GM23338 (cell line): ENCODE measurements at regions not wholly inside any gene's neighbourhood (a gene's known extent, or its start where the extent isn't known, plus 50 kb on each side); places are given as distances from the start of the nearest gene placed in this dataset.

ENCODE experiments used
- ATAC-seq: fragments of 200-7000 bp; cut with Tn5 transposase; 3 replicates; pipeline ENCODE4 v1.9.1; 2020
- DNase-seq: peaks from one replicate; pipeline ENCODE4 v3.0.0-alpha.2; 2015; ENCODE audit warnings: low spot score
- H2AFZ ChIP-seq: fragments of 200-600 bp; sonication (generic); 2 replicates; pipeline ENCODE4 v1.8.0; 2016; ENCODE audit warnings: antibody characterized with exemption, mild to moderate bottlenecking, moderate library complexity
- H3F3A ChIP-seq: fragments of 200-600 bp; sonication (generic); replicated peaks from 2 replicates; pipeline ENCODE4 v1.8.0; 2017; ENCODE audit warnings: antibody characterized with exemption, mixed run types, low read depth
- H3K27ac ChIP-seq: fragments of 200-600 bp; sonication (generic); 2 replicates; pipeline ENCODE4 v1.6.1; 2016; ENCODE audit warnings: low read depth
- H3K27me3 ChIP-seq: fragments of 200-600 bp; sonication (generic); 2 replicates; pipeline ENCODE4 v1.8.0; 2016; ENCODE audit warnings: mild to moderate bottlenecking, mixed run types, moderate library complexity; ENCODE audit not compliant: insufficient read depth
- H3K36me3 ChIP-seq: fragments of 200-600 bp; sonication (generic); 2 replicates; pipeline ENCODE4 v1.8.0; 2016; ENCODE audit warnings: mild to moderate bottlenecking; ENCODE audit not compliant: insufficient read depth
- H3K4me1 ChIP-seq: fragments of 200-600 bp; sonication (generic); 2 replicates; pipeline ENCODE4 v1.8.0; 2016; ENCODE audit warnings: mild to moderate bottlenecking, moderate library complexity; ENCODE audit not compliant: insufficient read depth
- H3K4me2 ChIP-seq: fragments of 200-600 bp; sonication (generic); 2 replicates; pipeline ENCODE4 v1.7.1; 2017; ENCODE audit warnings: mixed run types
- H3K4me3 ChIP-seq: fragments of 200-600 bp; sonication (generic); 2 replicates; pipeline ENCODE4 v1.6.1; 2016; ENCODE audit warnings: mixed run types
- H3K79me2 ChIP-seq: fragments of 200-600 bp; sonication (generic); replicated peaks from 2 replicates; pipeline ENCODE4 v1.8.0; 2017; ENCODE audit warnings: mild to moderate bottlenecking; ENCODE audit not compliant: insufficient read depth
- H3K9me2 ChIP-seq: fragments of 200-600 bp; sonication (generic); 2 replicates; pipeline ENCODE4 v1.8.0; 2017; ENCODE audit not compliant: insufficient read depth
- H4K20me1 ChIP-seq: fragments of 200-600 bp; sonication (generic); replicated peaks from 2 replicates; pipeline ENCODE4 v1.8.0; 2017; ENCODE audit warnings: mild to moderate bottlenecking; ENCODE audit not compliant: insufficient read depth
- H3K27ac Mint-ChIP-seq: 2 replicates; pipeline ENCODE4 v1.8.0; 2020; ENCODE audit warnings: inconsistent platforms, mild to moderate bottlenecking, moderate library complexity, mixed read lengths
- H3K27me3 Mint-ChIP-seq: 3 replicates; pipeline ENCODE4 v1.8.0; 2022; ENCODE audit warnings: low read depth, mild to moderate bottlenecking, moderate library complexity, mixed read lengths, inconsistent platforms; ENCODE audit not compliant: insufficient read depth, poor library complexity
- H3K36me3 Mint-ChIP-seq: 3 replicates; pipeline ENCODE4 v1.8.0; 2021; ENCODE audit warnings: low read depth, mild to moderate bottlenecking, inconsistent platforms, moderate library complexity, mixed read lengths
- H3K4me1 Mint-ChIP-seq: 3 replicates; pipeline ENCODE4 v1.8.0; 2020; ENCODE audit warnings: mild to moderate bottlenecking, inconsistent platforms, mixed read lengths
- H3K4me3 Mint-ChIP-seq: 3 replicates; pipeline ENCODE4 v1.8.0; 2021; ENCODE audit warnings: moderate library complexity, mild to moderate bottlenecking, inconsistent platforms, mixed read lengths
- H3K9me3 Mint-ChIP-seq: 3 replicates; pipeline ENCODE4 v1.8.0; 2020; ENCODE audit warnings: moderate library complexity, mild to moderate bottlenecking, inconsistent platforms, mixed read lengths
- POLR2AphosphoS5 ChIP-seq: IDR thresholded peaks from 2 replicates; pipeline ENCODE4 v1.6.1; 2016; ENCODE audit warnings: antibody characterized with exemption, low read depth
- TF ChIP-seq, protein P1 (sequence below): fragments of 250-450 bp; sonication (Bioruptor Pico); IDR thresholded peaks from 2 replicates; pipeline ENCODE4 v1.5.0; 2020; ENCODE audit warnings: mild to moderate bottlenecking, moderate library complexity
- TF ChIP-seq, protein P2 (sequence below), 2 experiments: fragments of 200-600 bp in 1 of 2; sonication (generic) in 1 of 2; conservative IDR thresholded peaks; 2 replicates each; pipeline versions ENCODE4 v1.5.1 to v1.6.1; 2016 to 2017; ENCODE audit warnings: antibody characterized with exemption in 2 of 2, low read depth in 2 of 2, mild to moderate bottlenecking in 2 of 2, moderate library complexity in 1 of 2

DNA sequence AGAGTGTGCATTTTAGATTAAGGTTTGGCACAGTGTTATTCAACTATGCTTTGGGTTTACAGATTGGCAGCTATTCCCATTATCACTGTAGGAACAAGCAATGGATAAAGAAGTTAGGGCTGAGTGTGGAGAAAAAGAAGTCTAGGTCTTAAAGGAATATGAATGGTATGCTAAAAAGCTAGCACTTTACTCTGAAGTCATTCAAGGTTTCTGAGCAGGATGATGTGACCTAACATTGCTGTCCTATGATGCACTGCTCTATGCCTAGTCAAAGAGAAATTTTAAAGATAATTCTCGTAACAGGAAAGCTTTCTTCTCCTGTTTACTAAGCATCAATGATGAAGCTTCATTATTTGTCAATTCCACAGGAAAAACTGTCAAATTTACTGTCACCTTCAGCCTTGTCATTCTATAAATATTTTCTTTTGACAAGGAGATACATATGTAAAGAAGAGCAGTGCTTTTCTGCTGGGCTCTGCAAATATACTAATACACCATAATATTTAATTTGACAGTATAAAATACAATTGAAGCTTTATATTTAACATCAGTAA is 476.1 kb upstream of the PTPRD start (continued):
- TF ChIP-seq, protein P1, sequence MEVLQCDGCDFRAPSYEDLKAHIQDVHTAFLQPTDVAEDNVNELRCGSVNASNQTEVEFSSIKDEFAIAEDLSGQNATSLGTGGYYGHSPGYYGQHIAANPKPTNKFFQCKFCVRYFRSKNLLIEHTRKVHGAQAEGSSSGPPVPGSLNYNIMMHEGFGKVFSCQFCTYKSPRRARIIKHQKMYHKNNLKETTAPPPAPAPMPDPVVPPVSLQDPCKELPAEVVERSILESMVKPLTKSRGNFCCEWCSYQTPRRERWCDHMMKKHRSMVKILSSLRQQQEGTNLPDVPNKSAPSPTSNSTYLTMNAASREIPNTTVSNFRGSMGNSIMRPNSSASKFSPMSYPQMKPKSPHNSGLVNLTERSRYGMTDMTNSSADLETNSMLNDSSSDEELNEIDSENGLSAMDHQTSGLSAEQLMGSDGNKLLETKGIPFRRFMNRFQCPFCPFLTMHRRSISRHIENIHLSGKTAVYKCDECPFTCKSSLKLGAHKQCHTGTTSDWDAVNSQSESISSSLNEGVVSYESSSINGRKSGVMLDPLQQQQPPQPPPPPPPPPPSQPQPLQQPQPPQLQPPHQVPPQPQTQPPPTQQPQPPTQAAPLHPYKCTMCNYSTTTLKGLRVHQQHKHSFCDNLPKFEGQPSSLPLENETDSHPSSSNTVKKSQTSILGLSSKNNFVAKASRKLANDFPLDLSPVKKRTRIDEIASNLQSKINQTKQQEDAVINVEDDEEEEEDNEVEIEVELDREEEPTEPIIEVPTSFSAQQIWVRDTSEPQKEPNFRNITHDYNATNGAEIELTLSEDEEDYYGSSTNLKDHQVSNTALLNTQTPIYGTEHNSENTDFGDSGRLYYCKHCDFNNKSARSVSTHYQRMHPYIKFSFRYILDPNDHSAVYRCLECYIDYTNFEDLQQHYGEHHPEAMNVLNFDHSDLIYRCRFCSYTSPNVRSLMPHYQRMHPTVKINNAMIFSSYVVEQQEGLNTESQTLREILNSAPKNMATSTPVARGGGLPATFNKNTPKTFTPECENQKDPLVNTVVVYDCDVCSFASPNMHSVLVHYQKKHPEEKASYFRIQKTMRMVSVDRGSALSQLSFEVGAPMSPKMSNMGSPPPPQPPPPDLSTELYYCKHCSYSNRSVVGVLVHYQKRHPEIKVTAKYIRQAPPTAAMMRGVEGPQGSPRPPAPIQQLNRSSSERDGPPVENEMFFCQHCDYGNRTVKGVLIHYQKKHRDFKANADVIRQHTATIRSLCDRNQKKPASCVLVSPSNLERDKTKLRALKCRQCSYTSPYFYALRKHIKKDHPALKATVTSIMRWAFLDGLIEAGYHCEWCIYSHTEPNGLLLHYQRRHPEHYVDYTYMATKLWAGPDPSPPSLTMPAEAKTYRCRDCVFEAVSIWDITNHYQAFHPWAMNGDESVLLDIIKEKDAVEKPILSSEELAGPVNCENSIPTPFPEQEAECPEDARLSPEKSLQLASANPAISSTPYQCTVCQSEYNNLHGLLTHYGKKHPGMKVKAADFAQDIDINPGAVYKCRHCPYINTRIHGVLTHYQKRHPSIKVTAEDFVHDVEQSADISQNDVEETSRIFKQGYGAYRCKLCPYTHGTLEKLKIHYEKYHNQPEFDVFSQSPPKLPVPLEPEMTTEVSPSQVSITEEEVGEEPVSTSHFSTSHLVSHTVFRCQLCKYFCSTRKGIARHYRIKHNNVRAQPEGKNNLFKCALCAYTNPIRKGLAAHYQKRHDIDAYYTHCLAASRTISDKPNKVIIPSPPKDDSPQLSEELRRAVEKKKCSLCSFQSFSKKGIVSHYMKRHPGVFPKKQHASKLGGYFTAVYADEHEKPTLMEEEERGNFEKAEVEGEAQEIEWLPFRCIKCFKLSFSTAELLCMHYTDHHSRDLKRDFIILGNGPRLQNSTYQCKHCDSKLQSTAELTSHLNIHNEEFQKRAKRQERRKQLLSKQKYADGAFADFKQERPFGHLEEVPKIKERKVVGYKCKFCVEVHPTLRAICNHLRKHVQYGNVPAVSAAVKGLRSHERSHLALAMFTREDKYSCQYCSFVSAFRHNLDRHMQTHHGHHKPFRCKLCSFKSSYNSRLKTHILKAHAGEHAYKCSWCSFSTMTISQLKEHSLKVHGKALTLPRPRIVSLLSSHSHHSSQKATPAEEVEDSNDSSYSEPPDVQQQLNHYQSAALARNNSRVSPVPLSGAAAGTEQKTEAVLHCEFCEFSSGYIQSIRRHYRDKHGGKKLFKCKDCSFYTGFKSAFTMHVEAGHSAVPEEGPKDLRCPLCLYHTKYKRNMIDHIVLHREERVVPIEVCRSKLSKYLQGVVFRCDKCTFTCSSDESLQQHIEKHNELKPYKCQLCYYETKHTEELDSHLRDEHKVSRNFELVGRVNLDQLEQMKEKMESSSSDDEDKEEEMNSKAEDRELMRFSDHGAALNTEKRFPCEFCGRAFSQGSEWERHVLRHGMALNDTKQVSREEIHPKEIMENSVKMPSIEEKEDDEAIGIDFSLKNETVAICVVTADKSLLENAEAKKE (CRISPR knock-in tag): no peak

DNA sequence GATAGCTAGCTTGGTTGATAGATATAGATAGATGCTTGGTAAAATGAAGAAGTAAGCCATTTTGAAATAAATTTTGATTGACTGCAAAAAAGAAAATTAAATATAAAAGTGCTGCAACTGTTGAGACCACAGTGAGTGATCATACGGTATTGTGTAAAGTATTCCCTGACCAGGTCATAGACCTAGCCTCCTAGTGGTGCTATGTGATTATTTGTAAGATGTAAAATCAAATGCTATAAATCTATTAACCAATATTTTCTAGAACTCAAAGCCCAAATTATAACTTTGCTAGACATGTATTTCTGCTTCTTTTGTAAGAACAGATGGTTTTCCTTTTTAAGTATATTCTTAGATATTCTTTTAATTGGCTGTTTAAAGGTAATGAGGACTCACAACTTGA is 480.2 kb upstream of the PTPRD start:
- H3K36me3 Mint-ChIP-seq: no peaks in the 10 kb centered on the region
- no peak overlapping the region for H3K27ac Mint-ChIP-seq
- peaks cover 11% of the 10 kb centered on the region for H3K4me1 Mint-ChIP-seq
- no peaks in the 10 kb centered on the region for H3K36me3 ChIP-seq
- H3K9me3 Mint-ChIP-seq: no peaks in the 10 kb centered on the region
- no peaks in the 10 kb centered on the region; the same call in 1 of the 2 replicates for H3K4me1 ChIP-seq
- H3K4me3 Mint-ChIP-seq: no peak overlapping the region
- no peaks in the 10 kb centered on the region for H3K27me3 ChIP-seq
- H3K9me2 ChIP-seq: no peaks in the 10 kb centered on the region
- no peaks in the 10 kb centered on the region for H4K20me1 ChIP-seq
- peak; percentile 25; the same call in 1 of the 3 replicates for ATAC-seq
- H3K4me3 ChIP-seq: no peak overlapping the region
- TF ChIP-seq, protein P2, sequence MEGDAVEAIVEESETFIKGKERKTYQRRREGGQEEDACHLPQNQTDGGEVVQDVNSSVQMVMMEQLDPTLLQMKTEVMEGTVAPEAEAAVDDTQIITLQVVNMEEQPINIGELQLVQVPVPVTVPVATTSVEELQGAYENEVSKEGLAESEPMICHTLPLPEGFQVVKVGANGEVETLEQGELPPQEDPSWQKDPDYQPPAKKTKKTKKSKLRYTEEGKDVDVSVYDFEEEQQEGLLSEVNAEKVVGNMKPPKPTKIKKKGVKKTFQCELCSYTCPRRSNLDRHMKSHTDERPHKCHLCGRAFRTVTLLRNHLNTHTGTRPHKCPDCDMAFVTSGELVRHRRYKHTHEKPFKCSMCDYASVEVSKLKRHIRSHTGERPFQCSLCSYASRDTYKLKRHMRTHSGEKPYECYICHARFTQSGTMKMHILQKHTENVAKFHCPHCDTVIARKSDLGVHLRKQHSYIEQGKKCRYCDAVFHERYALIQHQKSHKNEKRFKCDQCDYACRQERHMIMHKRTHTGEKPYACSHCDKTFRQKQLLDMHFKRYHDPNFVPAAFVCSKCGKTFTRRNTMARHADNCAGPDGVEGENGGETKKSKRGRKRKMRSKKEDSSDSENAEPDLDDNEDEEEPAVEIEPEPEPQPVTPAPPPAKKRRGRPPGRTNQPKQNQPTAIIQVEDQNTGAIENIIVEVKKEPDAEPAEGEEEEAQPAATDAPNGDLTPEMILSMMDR (conservative IDR thresholded peaks at IDR 0.05; ENCODE audit: low read depth in 2 of 2): peak in 1 of 2 experiments; percentile 45; a peak in 2 of 4 replicates
- TF ChIP-seq POLR2AphosphoS5: no peak
- no peaks in the 10 kb centered on the region for H3F3A ChIP-seq
- no peak overlapping the region for H3K4me2 ChIP-seq
- no peak overlapping the region for H2AFZ ChIP-seq
- no peaks in the 10 kb centered on the region for H3K27me3 Mint-ChIP-seq
- H3K27ac ChIP-seq: no peak overlapping the region
- no peak for DNase-seq
- no peaks in the 10 kb centered on the region for H3K79me2 ChIP-seq
